Lower lobe of right lung (tissue), 2 donors: ENCODE measurements at regions not wholly inside any gene's neighbourhood (a gene's known extent, or its start where the extent isn't known, plus 50 kb on each side); places are given as distances from the start of the nearest gene placed in this dataset.

Source experiments
- ATAC-seq, 2 donors: fragments of 200-7000 bp; cut with Tn5 transposase; one replicate each; pipeline ENCODE4 v1.9.1; 2020 to 2022; ENCODE audit warnings: mild to moderate bottlenecking in 2 of 2, moderate library complexity in 2 of 2
- DNase-seq: peaks from one replicate; pipeline ENCODE4 v3.0.0-alpha.2; 2020
- H3K27ac ChIP-seq: fragments of 200-600 bp; one replicate; pipeline ENCODE4 v1.8.0; 2022
- H3K27me3 ChIP-seq: fragments of 200-600 bp; one replicate; pipeline ENCODE4 v1.8.0; 2022; ENCODE audit warnings: low read depth
- H3K36me3 ChIP-seq: fragments of 200-600 bp; one replicate; pipeline ENCODE4 v1.8.0; 2022; ENCODE audit warnings: mild to moderate bottlenecking
- H3K4me1 ChIP-seq: fragments of 200-600 bp; one replicate; pipeline ENCODE4 v1.8.0; 2022
- H3K4me3 ChIP-seq: fragments of 200-600 bp; one replicate; pipeline ENCODE4 v1.8.0; 2022; ENCODE audit warnings: mild to moderate bottlenecking
- H3K9me3 ChIP-seq: fragments of 200-600 bp; one replicate; pipeline ENCODE4 v1.8.0; 2022
- intact Hi-C: fragments of 100-400 bp; cut with DNase I; formaldehyde crosslinking; loops from one replicate; pipeline ENCODE4 v1.11.0; 2022
- TF ChIP-seq, protein P1 (sequence below): fragments of 200-600 bp; IDR thresholded peaks from one replicate; pipeline ENCODE4 v1.8.0; 2022; ENCODE audit warnings: antibody characterized with exemption, mild to moderate bottlenecking
- donor health status: DM: no; HTN: yes; CAD: no; lungs with severe emphysema.

DNA sequence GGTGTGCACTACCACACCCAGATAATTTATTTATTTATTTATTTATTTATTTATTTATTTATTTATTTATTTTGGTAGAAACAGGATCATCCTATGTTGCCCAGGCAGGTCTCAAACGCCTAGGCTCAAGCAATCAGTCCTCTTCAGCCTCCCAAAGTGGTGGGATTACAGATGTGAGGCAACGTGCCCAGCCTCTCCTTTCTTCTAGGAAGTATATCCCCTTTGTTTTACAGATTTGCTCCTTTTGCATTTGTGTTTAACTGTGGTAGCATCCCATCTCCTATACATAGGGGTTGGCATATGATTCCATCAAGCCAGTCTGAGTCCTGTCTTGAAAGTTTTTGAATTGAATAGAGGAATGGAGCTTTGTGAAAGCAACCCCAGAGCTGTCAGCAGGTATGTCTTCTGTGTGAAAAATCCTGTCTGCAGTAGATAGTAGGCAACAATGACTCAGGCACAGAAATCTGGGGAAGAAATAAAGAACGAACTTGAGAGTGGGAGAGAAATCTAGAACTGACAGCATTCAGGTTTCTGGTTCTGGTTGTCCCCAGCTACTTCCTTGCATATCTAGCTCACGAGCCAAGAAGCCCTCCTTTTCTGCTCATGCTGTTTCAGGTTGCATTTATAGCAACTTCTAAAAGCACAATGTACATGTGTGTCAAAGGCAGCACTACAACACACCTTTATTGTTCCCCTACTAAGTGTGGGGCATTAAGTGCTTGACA lies 113.7 kb upstream of the LSM6 start:
- no peak overlapping the region for H3K4me3 ChIP-seq
- no peak overlapping the region for H3K27ac ChIP-seq
- H3K4me1 ChIP-seq, result no peaks in the 10 kb centered on the region
- DNase-seq, result no peak
- H3K9me3 ChIP-seq, result no peaks in the 10 kb centered on the region
- H3K36me3 ChIP-seq, result no peaks in the 10 kb centered on the region
- no peak for ATAC-seq
- TF ChIP-seq, protein P1, sequence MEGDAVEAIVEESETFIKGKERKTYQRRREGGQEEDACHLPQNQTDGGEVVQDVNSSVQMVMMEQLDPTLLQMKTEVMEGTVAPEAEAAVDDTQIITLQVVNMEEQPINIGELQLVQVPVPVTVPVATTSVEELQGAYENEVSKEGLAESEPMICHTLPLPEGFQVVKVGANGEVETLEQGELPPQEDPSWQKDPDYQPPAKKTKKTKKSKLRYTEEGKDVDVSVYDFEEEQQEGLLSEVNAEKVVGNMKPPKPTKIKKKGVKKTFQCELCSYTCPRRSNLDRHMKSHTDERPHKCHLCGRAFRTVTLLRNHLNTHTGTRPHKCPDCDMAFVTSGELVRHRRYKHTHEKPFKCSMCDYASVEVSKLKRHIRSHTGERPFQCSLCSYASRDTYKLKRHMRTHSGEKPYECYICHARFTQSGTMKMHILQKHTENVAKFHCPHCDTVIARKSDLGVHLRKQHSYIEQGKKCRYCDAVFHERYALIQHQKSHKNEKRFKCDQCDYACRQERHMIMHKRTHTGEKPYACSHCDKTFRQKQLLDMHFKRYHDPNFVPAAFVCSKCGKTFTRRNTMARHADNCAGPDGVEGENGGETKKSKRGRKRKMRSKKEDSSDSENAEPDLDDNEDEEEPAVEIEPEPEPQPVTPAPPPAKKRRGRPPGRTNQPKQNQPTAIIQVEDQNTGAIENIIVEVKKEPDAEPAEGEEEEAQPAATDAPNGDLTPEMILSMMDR, result no peak
- H3K27me3 ChIP-seq, result no peaks in the 10 kb centered on the region
- intact Hi-C loops, result no loop called here

DNA sequence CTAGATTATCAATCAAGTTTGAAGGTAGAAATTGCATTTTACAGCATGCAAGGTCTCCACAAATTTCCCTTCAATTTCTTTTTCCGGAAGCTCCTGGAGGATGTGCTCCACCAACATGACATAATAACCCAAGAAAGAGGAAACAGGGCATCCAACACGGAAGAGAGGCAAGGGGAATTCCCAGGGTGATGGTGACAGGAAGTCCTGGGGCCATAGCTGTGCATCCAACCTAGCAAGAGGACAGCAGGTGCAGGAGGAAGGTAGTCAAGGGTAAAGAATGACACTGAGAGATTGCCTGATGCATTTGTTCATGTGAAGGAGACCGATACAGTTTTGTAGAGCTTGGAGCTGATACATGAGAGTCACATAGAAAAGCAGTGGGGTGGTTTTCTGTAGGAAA lies 115.7 kb upstream of the LSM6 start:
- H3K9me3 ChIP-seq, result no peaks in the 10 kb centered on the region
- no peak overlapping the region for H3K4me3 ChIP-seq
- H3K36me3 ChIP-seq, result no peaks in the 10 kb centered on the region
- intact Hi-C loops, result no loop called here
- ATAC-seq (no peak), DNase-seq (no peak)
- H3K27me3 ChIP-seq, result no peaks in the 10 kb centered on the region
- H3K27ac ChIP-seq, result no peak overlapping the region
- no peaks in the 10 kb centered on the region for H3K4me1 ChIP-seq
- TF ChIP-seq, protein P1, result no peak

GRCh38 chr4:146059151-146059550 lies 116.4 kb upstream of the LSM6 start:
- no peaks in the 10 kb centered on the region for H3K4me1 ChIP-seq
- H3K36me3 ChIP-seq, result no peaks in the 10 kb centered on the region
- H3K27me3 ChIP-seq, result no peaks in the 10 kb centered on the region
- H3K9me3 ChIP-seq, result no peaks in the 10 kb centered on the region
- ATAC-seq (peak in 1 of 2 donors; percentile 26), DNase-seq (no peak)
- TF ChIP-seq, protein P1, result no peak
- no peak overlapping the region for H3K27ac ChIP-seq
- intact Hi-C loops, result no loop called here
- H3K4me3 ChIP-seq, result no peak overlapping the region

GRCh38 chr4:146058531-146058930 lies 117.0 kb upstream of the LSM6 start:
- H3K27me3 ChIP-seq, result no peaks in the 10 kb centered on the region
- no peak overlapping the region for H3K27ac ChIP-seq
- no peaks in the 10 kb centered on the region for H3K36me3 ChIP-seq
- DNase-seq, result no peak
- TF ChIP-seq, protein P1, result no peak
- ATAC-seq, result no peak
- no peaks in the 10 kb centered on the region for H3K9me3 ChIP-seq
- H3K4me3 ChIP-seq, result no peak overlapping the region
- intact Hi-C loops, result no loop called here
- H3K4me1 ChIP-seq, result no peaks in the 10 kb centered on the region

- ATAC-seq, result no peak
- no peaks in the 10 kb centered on the region for H3K36me3 ChIP-seq
Observed at GRCh38 chr4:146054676-146055075, 116.1 kb upstream of the ZNF827 start.

More at GRCh38 chr4:146054676-146055075, 116.1 kb upstream of the ZNF827 start:
- intact Hi-C loops, result no loop called here
- DNase-seq, result no peak
- Histone ChIP-seq H3K27ac (no peak overlapping the region), H3K4me3 (no peak overlapping the region), H3K27me3 (no peaks in the 10 kb centered on the region), H3K9me3 (no peaks in the 10 kb centered on the region), H3K4me1 (no peaks in the 10 kb centered on the region)
- TF ChIP-seq, protein P1, result no peak
